ENCODE measurements at regions not wholly inside any gene's neighbourhood (a gene's known extent, or its start where the extent isn't known, plus 50 kb on each side); places are given as distances from the start of the nearest gene placed in this dataset.

- TF ChIP-seq, protein P1, sequence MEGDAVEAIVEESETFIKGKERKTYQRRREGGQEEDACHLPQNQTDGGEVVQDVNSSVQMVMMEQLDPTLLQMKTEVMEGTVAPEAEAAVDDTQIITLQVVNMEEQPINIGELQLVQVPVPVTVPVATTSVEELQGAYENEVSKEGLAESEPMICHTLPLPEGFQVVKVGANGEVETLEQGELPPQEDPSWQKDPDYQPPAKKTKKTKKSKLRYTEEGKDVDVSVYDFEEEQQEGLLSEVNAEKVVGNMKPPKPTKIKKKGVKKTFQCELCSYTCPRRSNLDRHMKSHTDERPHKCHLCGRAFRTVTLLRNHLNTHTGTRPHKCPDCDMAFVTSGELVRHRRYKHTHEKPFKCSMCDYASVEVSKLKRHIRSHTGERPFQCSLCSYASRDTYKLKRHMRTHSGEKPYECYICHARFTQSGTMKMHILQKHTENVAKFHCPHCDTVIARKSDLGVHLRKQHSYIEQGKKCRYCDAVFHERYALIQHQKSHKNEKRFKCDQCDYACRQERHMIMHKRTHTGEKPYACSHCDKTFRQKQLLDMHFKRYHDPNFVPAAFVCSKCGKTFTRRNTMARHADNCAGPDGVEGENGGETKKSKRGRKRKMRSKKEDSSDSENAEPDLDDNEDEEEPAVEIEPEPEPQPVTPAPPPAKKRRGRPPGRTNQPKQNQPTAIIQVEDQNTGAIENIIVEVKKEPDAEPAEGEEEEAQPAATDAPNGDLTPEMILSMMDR (IDR thresholded peaks at IDR 0.05; ENCODE audit: control extremely low read depth, extremely low read depth, low read depth, missing control alignments), result no peak
- DNase-seq (ENCODE audit: extremely low spot score), result no peak
- ChIA-PET CTCF (no interaction called here), POLR2A (no interaction called here)
Measured at GRCh38 chr2:122368576-122369243, 613.3 kb downstream of the TSN start.

- TF ChIP-seq, protein P1 (IDR thresholded peaks at IDR 0.05; ENCODE audit: control extremely low read depth, extremely low read depth, low read depth, missing control alignments), result no peak
- ChIA-PET POLR2A (no interaction called here), CTCF (no interaction called here)
- DNase-seq (ENCODE audit: extremely low spot score), result no peak
Measured at GRCh38 chr2:122378521-122378920, 623.1 kb downstream of the TSN start.

GRCh38 chr2:122384768-122385333, 629.4 kb downstream of the TSN start:
- ChIA-PET POLR2A (no interaction called here), CTCF (no interaction called here)
- DNase-seq (ENCODE audit: extremely low spot score), result no peak
- TF ChIP-seq, protein P1 (IDR thresholded peaks at IDR 0.05; ENCODE audit: control extremely low read depth, extremely low read depth, low read depth, missing control alignments), result no peak

- TF ChIP-seq, protein P1 (IDR thresholded peaks at IDR 0.05; ENCODE audit: control extremely low read depth, extremely low read depth, low read depth, missing control alignments), result no peak
- ChIA-PET CTCF (no interaction called here), POLR2A (no interaction called here)
- no peak for DNase-seq (ENCODE audit: extremely low spot score)
Measured at GRCh38 chr2:122388208-122388607, 632.8 kb downstream of the TSN start.

DNA sequence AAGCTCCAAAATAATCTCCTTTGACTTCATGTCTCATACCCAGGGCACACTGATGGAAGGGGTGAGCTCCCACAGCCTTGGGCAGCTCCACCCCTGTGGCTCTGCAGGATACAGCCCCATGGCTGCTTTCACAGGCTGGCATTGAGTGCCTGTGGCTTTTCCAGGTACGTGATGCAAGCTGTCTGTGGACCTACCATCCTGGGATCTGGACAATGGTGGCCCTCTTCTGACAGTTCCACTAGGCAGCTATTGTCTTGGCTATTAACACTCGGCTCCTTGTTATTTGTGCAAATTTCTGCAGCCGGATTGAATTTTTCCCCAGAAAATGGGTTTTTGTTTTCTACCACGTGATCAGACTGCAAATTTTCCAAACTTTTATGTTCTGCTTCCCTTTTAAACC, 634.2 kb downstream of the TSN start:
- DNase-seq (ENCODE audit: extremely low spot score), result no peak
- POLR2A ChIA-PET, result no interaction called here
- CTCF ChIA-PET, result interaction anchor here (1.8 kb wide), 1 partner anchor 20 kb away, joined by 5 read pairs; no protein-coding TSS in a partner anchor
- TF ChIP-seq, protein P1 (IDR thresholded peaks at IDR 0.05; ENCODE audit: control extremely low read depth, extremely low read depth, low read depth, missing control alignments), result no peak

GRCh38 chr2:122390406-122390805, 635.0 kb downstream of the TSN start:
- no peak for DNase-seq (ENCODE audit: extremely low spot score)
- CTCF ChIA-PET, result interaction anchor here (1.8 kb wide), 1 partner anchor 20 kb away, joined by 5 read pairs; no protein-coding TSS in a partner anchor
- TF ChIP-seq, protein P1 (IDR thresholded peaks at IDR 0.05; ENCODE audit: control extremely low read depth, extremely low read depth, low read depth, missing control alignments), result no peak
- POLR2A ChIA-PET, result no interaction called here

Data from GM10248 (cell line).